ENCODE measurements at regions not wholly inside any gene's neighbourhood (a gene's known extent, or its start where the extent isn't known, plus 50 kb on each side); places are given as distances from the start of the nearest gene placed in this dataset.

DNA sequence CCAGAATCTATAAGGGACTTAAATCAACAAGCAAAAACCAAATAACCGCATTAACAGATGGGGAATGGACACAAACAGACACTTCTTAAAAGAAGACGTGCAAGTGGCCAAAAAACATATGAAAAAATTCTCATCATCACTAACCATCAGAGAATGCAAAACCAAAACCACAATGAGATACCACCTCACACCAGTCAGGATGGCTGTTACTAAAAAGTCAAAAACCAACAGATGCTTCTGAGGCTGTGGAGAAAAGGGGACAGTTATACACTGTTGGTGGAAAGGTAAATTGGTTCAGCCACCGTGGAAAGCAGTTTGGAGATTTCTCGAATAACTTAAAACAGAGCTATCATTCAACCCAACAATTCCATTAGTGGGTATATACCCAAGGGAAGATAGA, 124.9 kb upstream of the OLIG2 start:
- BruUV-seq (replicated peaks): no TSS peak
- ChIA-PET POLR2A (no interaction called here), CTCF (no interaction called here)
- no peak overlapping the region for H3K4me3 ChIP-seq (ENCODE audit: low read depth, low read length)
- peaks cover 5% of the 10 kb centered on the region; the same call in 1 of the 2 replicates for H3K9me3 ChIP-seq
- no peaks in the 10 kb centered on the region for H3K4me1 Mint-ChIP-seq (ENCODE audit: low read depth, unreplicated experiment)
- no peak for DNase-seq
- H3K27ac Mint-ChIP-seq (ENCODE audit: unreplicated experiment): no peak overlapping the region
- no peak overlapping the region for H3K4me3 Mint-ChIP-seq (ENCODE audit: unreplicated experiment)
- intact Hi-C loops (cut with micrococcal nuclease; ENCODE audit: unreplicated experiment): no loop called here
- peaks cover 21% of the 10 kb centered on the region for H3K27me3 Mint-ChIP-seq (ENCODE audit: insufficient read depth, unreplicated experiment)
- H3K36me3 ChIP-seq (ENCODE audit: control insufficient read depth, insufficient read depth, low read length): no peaks in the 10 kb centered on the region
- TF ChIP-seq, protein P1, sequence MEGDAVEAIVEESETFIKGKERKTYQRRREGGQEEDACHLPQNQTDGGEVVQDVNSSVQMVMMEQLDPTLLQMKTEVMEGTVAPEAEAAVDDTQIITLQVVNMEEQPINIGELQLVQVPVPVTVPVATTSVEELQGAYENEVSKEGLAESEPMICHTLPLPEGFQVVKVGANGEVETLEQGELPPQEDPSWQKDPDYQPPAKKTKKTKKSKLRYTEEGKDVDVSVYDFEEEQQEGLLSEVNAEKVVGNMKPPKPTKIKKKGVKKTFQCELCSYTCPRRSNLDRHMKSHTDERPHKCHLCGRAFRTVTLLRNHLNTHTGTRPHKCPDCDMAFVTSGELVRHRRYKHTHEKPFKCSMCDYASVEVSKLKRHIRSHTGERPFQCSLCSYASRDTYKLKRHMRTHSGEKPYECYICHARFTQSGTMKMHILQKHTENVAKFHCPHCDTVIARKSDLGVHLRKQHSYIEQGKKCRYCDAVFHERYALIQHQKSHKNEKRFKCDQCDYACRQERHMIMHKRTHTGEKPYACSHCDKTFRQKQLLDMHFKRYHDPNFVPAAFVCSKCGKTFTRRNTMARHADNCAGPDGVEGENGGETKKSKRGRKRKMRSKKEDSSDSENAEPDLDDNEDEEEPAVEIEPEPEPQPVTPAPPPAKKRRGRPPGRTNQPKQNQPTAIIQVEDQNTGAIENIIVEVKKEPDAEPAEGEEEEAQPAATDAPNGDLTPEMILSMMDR (IDR thresholded peaks at IDR 0.05; ENCODE audit: insufficient read depth in 1 of 2, low read depth in 1 of 2, low read length in 1 of 2, severe bottlenecking in 1 of 2, unreplicated experiment in 1 of 2): no peak
- no peaks in the 10 kb centered on the region for H3K36me3 Mint-ChIP-seq (ENCODE audit: insufficient read depth, unreplicated experiment)
- H3K9me3 Mint-ChIP-seq (ENCODE audit: unreplicated experiment): no peaks in the 10 kb centered on the region
- H3K4me1 ChIP-seq: no peaks in the 10 kb centered on the region
- H3K27me3 ChIP-seq (replicated peaks; ENCODE audit: control insufficient read depth, insufficient read depth, low read length): peaks cover 2% of the 10 kb centered on the region; the same call in 1 of the 2 replicates

DNA sequence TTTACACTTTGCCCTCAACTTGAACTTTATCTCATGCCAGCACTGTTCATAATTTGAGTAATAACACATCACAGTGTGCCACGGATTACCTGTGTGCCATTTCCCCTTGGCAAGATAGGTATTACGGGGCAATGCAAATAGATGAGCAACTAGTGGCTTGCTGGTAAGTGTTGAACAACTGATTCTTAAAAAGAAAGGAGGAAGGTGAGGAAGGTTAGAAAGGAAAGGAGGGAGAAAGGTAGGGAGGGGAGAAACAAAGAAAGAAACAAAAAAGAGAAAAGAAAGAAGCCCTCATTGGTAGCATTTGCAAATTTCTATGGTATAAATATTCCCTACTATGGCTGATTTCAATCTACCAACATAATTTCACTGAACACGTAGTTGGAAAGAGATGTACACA, 118.2 kb upstream of the OLIG2 start:
- no peaks in the 10 kb centered on the region for H3K9me3 ChIP-seq
- H3K4me3 ChIP-seq (ENCODE audit: low read depth, low read length): no peak overlapping the region
- Mint-ChIP-seq H3K4me1 (ENCODE audit: low read depth, unreplicated experiment) (no peaks in the 10 kb centered on the region), H3K27me3 (ENCODE audit: insufficient read depth, unreplicated experiment) (peaks cover 9% of the 10 kb centered on the region), H3K4me3 (ENCODE audit: unreplicated experiment) (no peak overlapping the region), H3K9me3 (ENCODE audit: unreplicated experiment) (no peaks in the 10 kb centered on the region), H3K36me3 (ENCODE audit: insufficient read depth, unreplicated experiment) (no peaks in the 10 kb centered on the region), H3K27ac (ENCODE audit: unreplicated experiment) (no peak overlapping the region)
- no peaks in the 10 kb centered on the region for H3K4me1 ChIP-seq
- TF ChIP-seq, protein P1 (IDR thresholded peaks at IDR 0.05; ENCODE audit: insufficient read depth in 1 of 2, low read depth in 1 of 2, low read length in 1 of 2, severe bottlenecking in 1 of 2, unreplicated experiment in 1 of 2): no peak
- DNase-seq: no peak
- ChIA-PET CTCF (no interaction called here), POLR2A (no interaction called here)
- intact Hi-C loops (cut with micrococcal nuclease; ENCODE audit: unreplicated experiment): no loop called here
- no peaks in the 10 kb centered on the region for H3K36me3 ChIP-seq (ENCODE audit: control insufficient read depth, insufficient read depth, low read length)
- no TSS peak for BruUV-seq (replicated peaks)
- no peaks in the 10 kb centered on the region for H3K27me3 ChIP-seq (replicated peaks; ENCODE audit: control insufficient read depth, insufficient read depth, low read length)

DNA sequence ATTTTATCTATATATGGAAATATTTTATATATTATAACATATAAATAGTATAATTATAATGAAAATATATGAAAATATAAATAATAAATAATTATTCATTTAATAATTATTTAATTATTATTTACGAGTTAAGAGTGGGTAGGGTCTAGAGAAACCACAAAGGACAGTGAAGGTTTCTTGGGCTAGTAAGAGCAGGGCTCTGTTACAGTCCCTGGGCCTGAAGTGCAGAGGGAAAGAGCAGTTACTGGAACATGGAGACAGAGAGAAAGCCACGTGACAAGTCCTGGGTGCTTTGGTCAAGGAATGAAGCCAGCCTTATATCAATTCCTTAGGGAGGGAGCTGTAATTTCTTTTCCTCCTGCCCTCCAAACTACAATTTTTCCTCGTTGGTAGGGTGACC, 117.2 kb upstream of the OLIG2 start:
- TF ChIP-seq, protein P1 (IDR thresholded peaks at IDR 0.05; ENCODE audit: insufficient read depth in 1 of 2, low read depth in 1 of 2, low read length in 1 of 2, severe bottlenecking in 1 of 2, unreplicated experiment in 1 of 2): no peak
- Mint-ChIP-seq H3K27me3 (ENCODE audit: insufficient read depth, unreplicated experiment) (peaks cover 6% of the 10 kb centered on the region), H3K27ac (ENCODE audit: unreplicated experiment) (no peak overlapping the region), H3K4me1 (ENCODE audit: low read depth, unreplicated experiment) (no peaks in the 10 kb centered on the region), H3K9me3 (ENCODE audit: unreplicated experiment) (no peaks in the 10 kb centered on the region), H3K4me3 (ENCODE audit: unreplicated experiment) (no peak overlapping the region), H3K36me3 (ENCODE audit: insufficient read depth, unreplicated experiment) (no peaks in the 10 kb centered on the region)
- ChIA-PET CTCF (no interaction called here), POLR2A (no interaction called here)
- Histone ChIP-seq H3K4me3 (ENCODE audit: low read depth, low read length) (no peak overlapping the region), H3K9me3 (no peaks in the 10 kb centered on the region), H3K27me3 (replicated peaks; ENCODE audit: control insufficient read depth, insufficient read depth, low read length) (no peaks in the 10 kb centered on the region), H3K4me1 (no peaks in the 10 kb centered on the region), H3K36me3 (ENCODE audit: control insufficient read depth, insufficient read depth, low read length) (no peaks in the 10 kb centered on the region)
- no TSS peak for BruUV-seq (replicated peaks)
- intact Hi-C loops (cut with micrococcal nuclease; ENCODE audit: unreplicated experiment): no loop called here
- DNase-seq: no peak
